NCI-H510A (cell line): ENCODE measurements at regions not wholly inside any gene's neighbourhood (a gene's known extent, or its start where the extent isn't known, plus 50 kb on each side); places are given as distances from the start of the nearest gene placed in this dataset.
"Not testable (repeated sequence)": the region's sequence is repeated elsewhere in the genome, so short reads cannot be mapped to it uniquely, and the experiment has no call there.

Experiments
- DNase-seq: peaks from one replicate; lab custom pipeline; 2025; lab: John Stamatoyannopoulos, UW

GRCh38 chr1:95615421-95615820 lies 381.4 kb downstream of the RWDD3 start:
- DNase-seq: no peak

GRCh38 chr1:95620076-95620475 lies 386.1 kb downstream of the RWDD3 start:
- DNase-seq: no peak

GRCh38 chr1:95622609-95623008 lies 388.6 kb downstream of the RWDD3 start:
- no peak for DNase-seq

- no peak for DNase-seq
Measured at GRCh38 chr1:95625224-95625623, 391.2 kb downstream of the RWDD3 start.

GRCh38 chr1:95627244-95627643 lies 393.2 kb downstream of the RWDD3 start:
- no peak for DNase-seq

GRCh38 chr1:95631695-95632094 lies 397.7 kb downstream of the RWDD3 start:
- DNase-seq: no peak

- DNase-seq: no peak
Measured at GRCh38 chr1:95635811-95636210, 401.8 kb downstream of the RWDD3 start.

GRCh38 chr1:95636897-95637296 lies 402.9 kb downstream of the RWDD3 start:
- DNase-seq: no peak

GRCh38 chr1:95640746-95641145 lies 406.7 kb downstream of the RWDD3 start:
- peak; percentile 21 for DNase-seq

- DNase-seq: no peak
Measured at GRCh38 chr1:95641386-95641785, 407.4 kb downstream of the RWDD3 start.

- DNase-seq: no peak
Measured at GRCh38 chr1:95642035-95642434, 408.0 kb downstream of the RWDD3 start.

GRCh38 chr1:95643071-95643470 lies 409.1 kb downstream of the RWDD3 start:
- no peak for DNase-seq

- not testable (repeated sequence) for DNase-seq
Measured at GRCh38 chr1:95645126-95645525, 411.1 kb downstream of the RWDD3 start.

GRCh38 chr1:95650631-95651030 lies 416.6 kb downstream of the RWDD3 start:
- DNase-seq: no peak

GRCh38 chr1:95652423-95652965 lies 418.5 kb downstream of the RWDD3 start:
- no peak for DNase-seq

- DNase-seq: no peak
Measured at GRCh38 chr1:95653618-95654017, 419.6 kb downstream of the RWDD3 start.

GRCh38 chr1:95655321-95656020 lies 421.5 kb downstream of the RWDD3 start:
- no peak for DNase-seq

- DNase-seq: no peak
Measured at GRCh38 chr1:95657248-95657647, 423.2 kb downstream of the RWDD3 start.

- DNase-seq: no peak
Measured at GRCh38 chr1:95659166-95659565, 425.2 kb downstream of the RWDD3 start.

GRCh38 chr1:95659588-95659987 lies 425.6 kb downstream of the RWDD3 start:
- no peak for DNase-seq

- no peak for DNase-seq
Measured at GRCh38 chr1:95660736-95661135, 426.7 kb downstream of the RWDD3 start.

GRCh38 chr1:95663530-95663929 lies 429.5 kb downstream of the RWDD3 start:
- not testable (repeated sequence) for DNase-seq

- no peak for DNase-seq
Measured at GRCh38 chr1:95668165-95668564, 434.2 kb downstream of the RWDD3 start.

- not testable (repeated sequence) for DNase-seq
Measured at GRCh38 chr1:95669638-95670037, 435.6 kb downstream of the RWDD3 start.
